Ectodermal cell (in vitro differentiated cells): ENCODE measurements at regions not wholly inside any gene's neighbourhood (a gene's known extent, or its start where the extent isn't known, plus 50 kb on each side); places are given as distances from the start of the nearest gene placed in this dataset.
"Not testable (repeated sequence)": the region's sequence is repeated elsewhere in the genome, so short reads cannot be mapped to it uniquely, and the experiment has no call there.

Experiments
- H3K27ac ChIP-seq: 2 replicates; pipeline ENCODE4 v1.7.0; 2013; ENCODE audit warnings: mild to moderate bottlenecking, low read depth, low read length; ENCODE audit not compliant: insufficient read depth, poor library complexity, severe bottlenecking
- H3K27me3 ChIP-seq: 2 replicates; pipeline ENCODE4 v1.7.0; 2013; ENCODE audit warnings: mild to moderate bottlenecking, low read length; ENCODE audit not compliant: insufficient read depth, control insufficient read depth, poor library complexity, severe bottlenecking
- H3K36me3 ChIP-seq: one replicate; pipeline ENCODE4 v1.7.0; 2013; ENCODE audit warnings: low read length; ENCODE audit not compliant: control insufficient read depth, insufficient read depth
- H3K4me1 ChIP-seq: one replicate; pipeline ENCODE4 v1.7.0; 2013; ENCODE audit warnings: low read length; ENCODE audit not compliant: control insufficient read depth, insufficient read depth
- H3K4me3 ChIP-seq: 2 replicates; pipeline ENCODE4 v1.7.0; 2013; ENCODE audit warnings: low read depth, low read length, control low read depth; ENCODE audit not compliant: insufficient read depth
- H3K9me3 ChIP-seq: 2 replicates; pipeline ENCODE4 v1.7.0; 2013; ENCODE audit warnings: mild to moderate bottlenecking, low read length, moderate library complexity; ENCODE audit not compliant: control insufficient read depth
- WGBS, 2 experiments: methylation state at CpG; one replicate each; pipeline ENCODE4 v1.1.7; 2013; ENCODE audit warnings: missing lambda C conversion rate in 2 of 2; 5-methylcytosine and 5-hydroxymethylcytosine counted together

DNA sequence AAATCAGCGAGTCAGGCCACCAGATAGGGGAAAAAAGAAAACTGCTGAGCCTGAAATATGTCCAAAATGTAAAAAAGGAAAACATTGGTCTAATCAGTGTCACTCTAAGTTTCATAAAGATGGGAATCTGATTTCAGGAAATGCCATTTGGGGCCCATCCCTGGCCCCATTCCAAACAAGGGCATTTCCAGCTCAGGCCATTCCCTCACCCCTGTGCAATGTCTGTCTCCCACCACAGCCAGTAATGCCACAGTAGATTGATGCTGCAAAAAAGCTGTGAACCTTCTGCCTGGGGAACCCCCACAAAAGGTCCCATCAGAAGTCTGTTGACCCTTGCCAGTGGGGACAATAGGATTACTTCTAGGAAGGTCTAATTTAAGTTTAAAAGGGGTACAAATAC lies 199.6 kb downstream of the YTHDC2 start:
- Histone ChIP-seq H3K9me3 (peaks cover 4% of the 10 kb centered on the region), H3K27me3 (no peaks in the 10 kb centered on the region), H3K27ac (no peak overlapping the region), H3K4me1 (no peaks in the 10 kb centered on the region), H3K4me3 (no peak overlapping the region), H3K36me3 (no peaks in the 10 kb centered on the region)
- WGBS, 2 experiments, result 93 to 100% methylated on average over 1 of the region's 1 CpG

DNA sequence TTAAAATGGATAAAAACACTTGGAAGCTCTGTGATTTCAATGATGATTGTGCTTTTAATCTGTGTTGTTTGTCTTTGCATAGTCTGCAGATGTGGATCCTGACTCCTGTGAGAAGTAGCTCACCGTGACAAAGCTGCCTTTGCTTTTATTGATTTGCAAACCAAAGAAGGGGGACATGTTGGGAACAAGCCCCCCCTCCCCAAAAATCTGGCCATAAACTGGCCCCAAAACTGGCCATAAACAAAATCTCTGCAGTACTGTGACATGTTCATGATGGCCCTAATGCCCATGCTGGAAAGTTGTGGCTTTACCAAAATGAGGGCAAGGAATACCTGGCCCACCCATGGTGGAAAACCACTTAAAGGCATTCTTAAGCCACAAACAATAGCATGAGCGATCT lies 202.4 kb downstream of the YTHDC2 start:
- not testable (repeated sequence) for H3K27me3 ChIP-seq, H3K4me1 ChIP-seq, H3K27ac ChIP-seq, H3K4me3 ChIP-seq, H3K36me3 ChIP-seq, H3K9me3 ChIP-seq
- 94 to 97% methylated on average over 2 of the region's 2 CpGs for WGBS, 2 experiments

DNA sequence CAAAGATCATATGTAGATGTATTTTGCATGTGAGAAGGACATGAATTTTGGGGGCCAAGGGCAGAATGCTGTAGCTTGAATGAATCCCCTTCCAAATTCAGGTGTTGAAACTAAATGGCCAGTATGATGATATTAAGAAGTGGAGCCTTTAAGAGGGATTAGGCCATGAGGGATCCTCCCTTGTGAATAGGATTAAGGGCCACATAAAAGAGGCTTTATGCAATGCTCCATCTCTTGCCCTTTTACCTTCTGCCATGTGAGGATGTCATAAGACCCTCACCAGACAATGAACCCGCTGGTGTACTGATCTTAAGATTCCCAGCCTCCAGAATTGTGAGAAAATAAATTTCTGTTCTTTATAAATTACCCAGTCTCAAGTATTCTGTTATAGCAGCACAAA lies 206.1 kb downstream of the YTHDC2 start:
- H3K36me3 ChIP-seq, result no peaks in the 10 kb centered on the region
- H3K27me3 ChIP-seq, result no peaks in the 10 kb centered on the region
- 83 to 100% methylated on average over 1 of the region's 1 CpG for WGBS, 2 experiments

GRCh38 chr5:113721171-113721570 lies 207.7 kb downstream of the YTHDC2 start:
- 89 to 94% methylated on average over 2 of the region's 2 CpGs for WGBS, 2 experiments
- no peak overlapping the region for H3K27ac ChIP-seq
- no peaks in the 10 kb centered on the region for H3K27me3 ChIP-seq
- no peaks in the 10 kb centered on the region for H3K36me3 ChIP-seq
- H3K4me1 ChIP-seq, result no peaks in the 10 kb centered on the region
- peaks cover 4% of the 10 kb centered on the region for H3K9me3 ChIP-seq
- H3K4me3 ChIP-seq, result no peak overlapping the region

More for the DNA sequence above, 206.1 kb downstream of the YTHDC2 start:
- Histone ChIP-seq H3K9me3 (peaks cover 4% of the 10 kb centered on the region), H3K4me3 (no peak overlapping the region), H3K27ac (no peak overlapping the region), H3K4me1 (no peaks in the 10 kb centered on the region)

DNA sequence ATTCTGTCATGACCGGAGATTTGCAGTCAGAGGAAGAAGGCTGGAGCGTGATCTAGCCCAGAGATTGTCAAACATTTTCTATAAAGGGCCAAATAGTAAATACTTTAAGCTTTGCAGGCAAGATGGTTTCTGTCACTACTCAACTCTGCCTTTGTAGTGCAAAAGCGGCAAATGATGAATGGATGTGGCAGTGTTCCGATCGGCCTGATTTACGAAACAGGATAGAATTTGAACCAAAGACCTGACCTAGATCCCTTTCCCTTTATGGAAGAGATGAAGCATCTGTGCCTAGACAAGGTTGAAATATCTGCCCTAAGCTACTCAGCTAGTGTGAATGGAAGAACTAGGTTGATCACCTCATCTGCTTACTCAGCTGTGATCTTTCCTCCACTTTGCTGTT lies 209.5 kb downstream of the YTHDC2 start:
- H3K27me3 ChIP-seq, result no peaks in the 10 kb centered on the region
- no peaks in the 10 kb centered on the region for H3K36me3 ChIP-seq
- no peak overlapping the region for H3K27ac ChIP-seq
- no peaks in the 10 kb centered on the region for H3K9me3 ChIP-seq
- WGBS, 2 experiments, result 92 to 96% methylated on average over 6 of the region's 6 CpGs
- no peak overlapping the region for H3K4me3 ChIP-seq
- H3K4me1 ChIP-seq, result no peaks in the 10 kb centered on the region

DNA sequence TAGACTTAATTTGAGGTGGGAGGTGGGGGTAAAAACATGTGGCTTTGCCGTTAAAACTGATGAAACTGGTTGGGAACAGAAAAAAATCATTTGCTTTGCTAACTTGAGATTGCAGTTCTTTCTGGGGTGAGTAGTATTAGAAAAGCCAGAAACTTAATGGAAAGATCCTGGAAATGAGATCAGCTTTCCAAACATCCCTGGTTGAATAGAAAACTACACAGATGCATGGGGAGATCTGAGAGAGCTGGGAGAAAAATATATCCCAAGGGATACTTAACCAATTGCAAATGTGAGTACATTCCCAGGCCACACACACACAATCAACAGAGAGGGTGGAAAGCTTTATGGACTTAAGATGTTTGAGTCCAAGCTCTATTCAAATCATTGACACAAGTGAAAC lies 222.3 kb downstream of the YTHDC2 start:
- Histone ChIP-seq H3K27ac (no peak overlapping the region), H3K27me3 (no peaks in the 10 kb centered on the region), H3K4me3 (no peak overlapping the region), H3K36me3 (no peaks in the 10 kb centered on the region), H3K9me3 (no peaks in the 10 kb centered on the region), H3K4me1 (peaks cover 4% of the 10 kb centered on the region)
- 94 to 97% methylated on average over 1 of the region's 1 CpG for WGBS, 2 experiments

- no peaks in the 10 kb centered on the region for H3K36me3 ChIP-seq
Observed at GRCh38 chr5:113742176-113742575, 228.7 kb downstream of the YTHDC2 start.

DNA sequence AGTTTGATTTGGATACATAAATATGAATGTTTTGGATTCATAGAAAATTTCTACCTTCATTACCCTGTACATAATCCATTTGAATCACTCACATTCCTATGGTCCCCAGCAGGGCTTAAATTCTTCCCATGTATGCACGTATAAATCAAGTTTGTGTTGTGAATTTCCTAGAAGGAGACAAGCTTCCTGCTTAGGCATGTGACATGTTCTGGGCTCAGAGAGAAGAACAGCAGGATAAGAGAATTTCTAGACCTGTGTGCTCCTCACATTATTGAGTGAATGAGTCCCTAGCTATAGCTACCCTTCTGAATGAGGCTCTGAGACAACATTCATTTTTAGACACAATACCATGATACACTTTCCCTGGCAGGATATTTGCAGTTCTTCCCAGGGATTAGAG lies 229.1 kb downstream of the YTHDC2 start:
- WGBS, 2 experiments, result 0 to 4% methylated on average over 1 of the region's 1 CpG

More at GRCh38 chr5:113742176-113742575, 228.7 kb downstream of the YTHDC2 start:
- Histone ChIP-seq H3K9me3 (no peaks in the 10 kb centered on the region), H3K27ac (no peak overlapping the region), H3K4me1 (no peaks in the 10 kb centered on the region), H3K4me3 (no peak overlapping the region), H3K27me3 (no peaks in the 10 kb centered on the region)
- WGBS, 2 experiments, result 82 to 92% methylated on average over 4 of the region's 4 CpGs

GRCh38 chr5:113748403-113748802 lies 234.9 kb downstream of the YTHDC2 start:
- WGBS, 2 experiments, result 91 to 94% methylated on average over 2 of the region's 2 CpGs
- Histone ChIP-seq H3K4me3 (no peak overlapping the region), H3K27ac (no peak overlapping the region), H3K4me1 (no peaks in the 10 kb centered on the region), H3K9me3 (no peaks in the 10 kb centered on the region), H3K36me3 (no peaks in the 10 kb centered on the region), H3K27me3 (no peaks in the 10 kb centered on the region)

More for the DNA sequence above, 229.1 kb downstream of the YTHDC2 start:
- Histone ChIP-seq H3K9me3 (no peaks in the 10 kb centered on the region), H3K27ac (no peak overlapping the region), H3K27me3 (no peaks in the 10 kb centered on the region), H3K36me3 (no peaks in the 10 kb centered on the region), H3K4me1 (no peaks in the 10 kb centered on the region), H3K4me3 (no peak overlapping the region)

DNA sequence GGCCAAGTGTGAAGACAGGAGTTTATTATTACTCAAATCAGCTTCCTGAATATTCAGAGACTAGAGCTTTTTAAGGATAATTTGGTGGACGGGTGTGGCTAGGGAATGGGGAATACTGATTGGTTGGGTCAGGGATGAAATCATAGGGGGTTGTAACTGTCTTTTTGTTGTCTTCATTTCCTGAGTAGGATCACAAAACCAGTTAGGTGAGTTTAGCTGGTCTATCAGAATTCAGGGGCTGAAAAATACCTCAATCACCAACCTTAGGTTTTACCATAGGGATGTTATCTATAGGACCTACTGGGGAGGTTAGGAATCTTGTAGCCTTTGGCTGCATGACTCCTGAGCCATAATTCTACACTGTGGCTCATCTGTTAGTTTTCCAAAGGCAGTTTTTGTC lies 235.8 kb downstream of the YTHDC2 start:
- H3K27me3 ChIP-seq, result no peaks in the 10 kb centered on the region
- H3K27ac ChIP-seq, result no peak overlapping the region
- WGBS, 2 experiments, result 89 to 96% methylated on average over 1 of the region's 1 CpG
- no peaks in the 10 kb centered on the region for H3K36me3 ChIP-seq
- H3K9me3 ChIP-seq, result no peaks in the 10 kb centered on the region
- H3K4me3 ChIP-seq, result no peak overlapping the region
- no peaks in the 10 kb centered on the region for H3K4me1 ChIP-seq

GRCh38 chr5:113753182-113753581 lies 239.7 kb downstream of the YTHDC2 start:
- H3K27ac ChIP-seq, H3K4me1 ChIP-seq, H3K27me3 ChIP-seq, H3K9me3 ChIP-seq, H3K4me3 ChIP-seq, H3K36me3 ChIP-seq: not testable (repeated sequence)
- WGBS, 2 experiments, result 77 to 80% methylated on average over 20 of the region's 20 CpGs
